SK-N-SH (cell line): ENCODE measurements at regions not wholly inside any gene's neighbourhood (a gene's known extent, or its start where the extent isn't known, plus 50 kb on each side); places are given as distances from the start of the nearest gene placed in this dataset.

Experiments used
- CTCF ChIA-PET: fragments of 300-600, 350-600 bp; formaldehyde crosslinking; extraction: SDS; loops from one replicate; lab custom pipeline; 2021; lab: Yijun Ruan, JAX
- POLR2A ChIA-PET: fragments of 350-600 bp; sonication (Branson Sonifier 250); formaldehyde crosslinking; extraction: SDS; loops from one replicate; lab custom pipeline; 2020; ENCODE audit warnings: antibody characterized with exemption, inconsistent platforms; lab: Yijun Ruan, JAX
- DNase-seq: peaks from one replicate; pipeline ENCODE4 v3.0.0; 2012
- H2AFZ ChIP-seq: fragments of 200-600 bp; sonication (generic); 2 replicates; pipeline ENCODE4 v1.8.1; 2016; ENCODE audit warnings: antibody characterized with exemption, mild to moderate bottlenecking, low read depth
- H3F3A ChIP-seq: fragments of 200-600 bp; sonication (generic); replicated peaks from 2 replicates; pipeline ENCODE3; 2016; ENCODE audit warnings: antibody characterized with exemption, mild to moderate bottlenecking; ENCODE audit not compliant: insufficient read depth
- H3K27ac ChIP-seq, 2 experiments: fragments of 200-500 bp in 1 of 2; fragments of 200-600 bp in 1 of 2; sonication (Bioruptor generic) in 1 of 2; sonication (generic), shearing (Covaris generic) in 1 of 2; 2 replicates each; pipeline versions ENCODE4 v1.5.1 to v1.6.1; 2014 to 2016; ENCODE audit warnings: low read depth in 2 of 2, inconsistent platforms in 1 of 2, low read length in 1 of 2, mild to moderate bottlenecking in 1 of 2, mixed read lengths in 1 of 2
- H3K27me3 ChIP-seq: fragments of 200-600 bp; sonication (generic), shearing (Covaris generic); 2 replicates; pipeline ENCODE4 v1.6.1; 2016; ENCODE audit warnings: mixed run types; ENCODE audit not compliant: insufficient read depth
- H3K36me3 ChIP-seq, 2 experiments: fragments of 200-500 bp in 1 of 2; fragments of 200-600 bp in 1 of 2; sonication (Bioruptor generic) in 1 of 2; sonication (generic) in 1 of 2; replicated peaks in 1 of 2; 2 replicates each; pipeline versions ENCODE3 to v1.5.1; 2014 to 2016; ENCODE audit warnings: low read length in 1 of 2, mild to moderate bottlenecking in 1 of 2; ENCODE audit not compliant: insufficient read depth in 2 of 2, control insufficient read depth in 1 of 2
- H3K4me1 ChIP-seq, 2 experiments: fragments of 200-500 bp in 1 of 2; fragments of 200-600 bp in 1 of 2; sonication (Bioruptor generic) in 1 of 2; sonication (generic), shearing (Covaris generic) in 1 of 2; 2 replicates each; pipeline versions ENCODE4 v1.5.1 to v1.6.1; 2014 to 2016; ENCODE audit warnings: low read depth in 1 of 2, low read length in 1 of 2, mixed run types in 1 of 2; ENCODE audit not compliant: insufficient read depth in 2 of 2, control insufficient read depth in 1 of 2
- H3K4me2 ChIP-seq: fragments of 200-600 bp; sonication (generic), shearing (Covaris generic); 2 replicates; pipeline ENCODE4 v1.6.1; 2017; ENCODE audit warnings: mixed run types
- H3K4me3 ChIP-seq, 2 experiments: fragments of 200-500 bp in 1 of 2; fragments of 200-600 bp in 1 of 2; sonication (Bioruptor generic) in 1 of 2; sonication (generic), shearing (Covaris generic) in 1 of 2; 2 replicates each; pipeline versions ENCODE4 v1.5.1 to v1.8.1; 2014 to 2016; ENCODE audit warnings: low read depth in 2 of 2, inconsistent platforms in 1 of 2, low read length in 1 of 2, mild to moderate bottlenecking in 1 of 2, mixed read lengths in 1 of 2, moderate library complexity in 1 of 2
- H3K79me2 ChIP-seq: fragments of 200-600 bp; sonication (generic); 2 replicates; pipeline ENCODE4 v1.8.1; 2017; ENCODE audit warnings: mild to moderate bottlenecking; ENCODE audit not compliant: insufficient read depth
- H3K9ac ChIP-seq: fragments of 200-600 bp; sonication (generic); 2 replicates; pipeline ENCODE4 v1.6.1; 2017; ENCODE audit warnings: mixed run types
- H3K9me2 ChIP-seq: fragments of 200-600 bp; sonication (generic); 2 replicates; pipeline ENCODE4 v1.6.1; 2017; ENCODE audit warnings: mixed run types
- H3K9me3 ChIP-seq: fragments of 200-600 bp; sonication (generic); 2 replicates; pipeline ENCODE4 v1.6.1; 2017; ENCODE audit warnings: mixed run types, mild to moderate bottlenecking, moderate library complexity
- H4K20me1 ChIP-seq: fragments of 200-600 bp; sonication (generic); 2 replicates; pipeline ENCODE4 v1.6.1; 2017; ENCODE audit warnings: mild to moderate bottlenecking, mixed run types; ENCODE audit not compliant: insufficient read depth
- CHD2 ChIP-seq: fragments of 150-350 bp; IDR thresholded peaks from 2 replicates; pipeline ENCODE4 v1.6.1; 2018; ENCODE audit warnings: low read length; ENCODE audit not compliant: partially characterized antibody
- EP300 ChIP-seq, 2 experiments: IDR thresholded peaks; 2 replicates each; pipeline versions ENCODE4 v1.4.0 to v1.6.1; 2012; ENCODE audit warnings: borderline replicate concordance in 1 of 2, low read depth in 1 of 2, low read length in 1 of 2
- EZH2phosphoT487 ChIP-seq: fragments of 200-600 bp; sonication (generic); IDR thresholded peaks from 2 replicates; pipeline ENCODE4 v1.6.1; 2017; ENCODE audit warnings: low read depth, mixed run types, mild to moderate bottlenecking, antibody characterized with exemption, moderate library complexity, borderline replicate concordance
- FOSL2 ChIP-seq: IDR thresholded peaks from 2 replicates; pipeline ENCODE4 v1.4.0; 2012; ENCODE audit warnings: low read depth, mild to moderate bottlenecking, moderate library complexity, borderline replicate concordance
- FOXM1 ChIP-seq: IDR thresholded peaks from 2 replicates; pipeline ENCODE4 v1.4.0; 2012; ENCODE audit warnings: low read depth, mild to moderate bottlenecking
- GABPA ChIP-seq: IDR thresholded peaks from 2 replicates; pipeline ENCODE4 v1.4.0; 2012; ENCODE audit warnings: low read depth, mild to moderate bottlenecking
- JUND ChIP-seq: IDR thresholded peaks from 2 replicates; pipeline ENCODE4 v1.4.0; 2012
- MAX ChIP-seq: IDR thresholded peaks from 2 replicates; pipeline ENCODE4 v1.4.0; 2012; ENCODE audit warnings: low read depth
- MXI1 ChIP-seq: IDR thresholded peaks from 2 replicates; pipeline ENCODE4 v1.6.1; 2012; ENCODE audit warnings: mild to moderate bottlenecking, low read depth, low read length, improper control_type of control experiment
- NRF1 ChIP-seq: IDR thresholded peaks from 2 replicates; pipeline ENCODE4 v1.6.1; 2012; ENCODE audit warnings: low read depth, mild to moderate bottlenecking, low read length
- POLR2AphosphoS5 ChIP-seq: IDR thresholded peaks from 2 replicates; pipeline ENCODE4 v1.6.1; 2012; ENCODE audit warnings: low read depth, low read length
- RAD21 ChIP-seq: IDR thresholded peaks from 2 replicates; pipeline ENCODE4 v1.6.1; 2012; ENCODE audit warnings: mild to moderate bottlenecking, low read length
- RCOR1 ChIP-seq: fragments of 150-350 bp; IDR thresholded peaks from 2 replicates; pipeline ENCODE4 v1.6.1; 2017; ENCODE audit warnings: antibody characterized with exemption, low read length
- RFX5 ChIP-seq: IDR thresholded peaks from 2 replicates; pipeline ENCODE4 v1.6.1; 2012; ENCODE audit warnings: mild to moderate bottlenecking, improper control_type of control experiment, low read length
- RXRA ChIP-seq: IDR thresholded peaks from 2 replicates; pipeline ENCODE4 v1.4.0; 2012; ENCODE audit warnings: low read depth, mild to moderate bottlenecking, borderline replicate concordance
- SIN3A ChIP-seq: IDR thresholded peaks from 2 replicates; pipeline ENCODE4 v1.6.1; 2012; ENCODE audit warnings: low read depth, mild to moderate bottlenecking, low read length, moderate library complexity, borderline replicate concordance
- TAF1 ChIP-seq: IDR thresholded peaks from 2 replicates; pipeline ENCODE4 v1.6.1; 2012; ENCODE audit warnings: low read depth, mild to moderate bottlenecking, low read length, moderate library complexity, borderline replicate concordance
- TEAD4 ChIP-seq: IDR thresholded peaks from 2 replicates; pipeline ENCODE4 v1.4.0; 2012; ENCODE audit warnings: mild to moderate bottlenecking, borderline replicate concordance; ENCODE audit not compliant: insufficient read depth
- USF1 ChIP-seq: IDR thresholded peaks from 2 replicates; pipeline ENCODE4 v1.4.0; 2012; ENCODE audit warnings: low read depth, borderline replicate concordance
- WGBS: methylation state at CpG from one replicate; pipeline ENCODE4 v1.1.6; 2017; ENCODE audit warnings: low lambda C conversion rate; 5-methylcytosine and 5-hydroxymethylcytosine counted together
- TF ChIP-seq, protein P1 (sequence below): fragments of 150-350 bp; IDR thresholded peaks from 2 replicates; pipeline ENCODE4 v1.6.1; 2017; ENCODE audit warnings: antibody characterized with exemption, low read length, low read depth, borderline replicate concordance
- TF ChIP-seq, protein P2 (sequence below): fragments of 150-350 bp; IDR thresholded peaks from 2 replicates; pipeline ENCODE4 v1.6.1; 2016; ENCODE audit warnings: mild to moderate bottlenecking, low read depth, low read length

DNA sequence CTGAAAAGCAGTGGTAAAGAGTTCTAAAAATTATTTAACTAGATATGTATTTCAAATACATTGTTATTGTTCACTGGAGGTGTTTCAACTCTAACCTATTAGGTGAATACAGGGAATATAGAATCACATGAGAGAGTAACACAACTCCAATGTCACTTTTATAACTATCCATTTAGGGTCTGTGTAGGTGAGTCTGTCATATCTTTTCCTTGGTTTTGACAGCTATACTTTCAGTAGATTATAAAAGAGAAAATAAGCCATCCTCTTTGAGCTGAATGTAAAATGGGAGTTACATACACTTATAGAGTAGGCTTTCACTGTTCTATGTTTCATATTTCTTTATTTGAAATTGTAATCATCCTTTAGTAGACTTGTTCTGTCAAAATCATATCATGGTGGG is 2321.0 kb downstream of the PCDH9 start:
- Histone ChIP-seq H3K4me1 (peaks cover 0 to 17% of the 10 kb centered on the region in 2 experiments; a peak in 1 of 4 replicates), H3K36me3 (no peaks in the 10 kb centered on the region), H3K79me2 (no peaks in the 10 kb centered on the region), H3K9me3 (peaks cover 4% of the 10 kb centered on the region; the same call in 1 of the 2 replicates), H3K27ac (no peak overlapping the region), H2AFZ (peak overlapping the region; percentile 76; the same call in 1 of the 2 replicates), H3K27me3 (no peaks in the 10 kb centered on the region), H3K4me2 (no peak overlapping the region), H3K9ac (no peak overlapping the region), H4K20me1 (no peaks in the 10 kb centered on the region), H3K9me2 (no peaks in the 10 kb centered on the region), H3F3A (peaks cover 25% of the 10 kb centered on the region), H3K4me3 (no peak overlapping the region)
- ChIA-PET CTCF (no interaction called here), POLR2A (no interaction called here)
- DNase-seq: no peak
- no peak for TF ChIP-seq GABPA
- TF ChIP-seq JUND: no peak
- no peak for TF ChIP-seq RXRA
- TF ChIP-seq SIN3A: no peak
- TF ChIP-seq RAD21: no peak
- no peak for TF ChIP-seq TEAD4
- TF ChIP-seq EZH2phosphoT487: no peak
- TF ChIP-seq RFX5: no peak
- no peak for TF ChIP-seq EP300 (IDR thresholded peaks at IDR 0.05; ENCODE audit: borderline replicate concordance in 1 of 2, low read depth in 1 of 2, low read length in 1 of 2)
- no peak for TF ChIP-seq POLR2AphosphoS5
- TF ChIP-seq MAX: no peak
- TF ChIP-seq FOSL2: no peak

DNA sequence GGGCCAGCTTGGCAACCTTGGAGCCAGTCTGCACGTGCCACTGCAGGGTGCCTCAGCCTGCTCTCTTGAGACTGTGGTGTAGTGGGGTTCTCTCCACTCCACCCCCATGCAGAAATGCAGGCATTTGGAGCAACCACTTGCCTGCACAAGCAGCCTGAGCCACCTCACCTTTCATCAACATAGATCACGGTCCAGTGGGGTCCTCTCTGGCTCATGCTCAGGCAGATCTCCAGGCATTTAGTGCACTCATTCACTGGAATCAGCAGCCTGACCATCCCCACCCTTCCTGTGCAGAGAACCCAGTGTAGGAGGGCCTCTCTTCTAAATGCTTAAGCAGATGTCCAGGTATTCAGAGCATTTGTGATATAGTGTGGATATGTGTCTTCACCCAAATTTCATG is 2330.1 kb downstream of the PCDH9 start:
- Histone ChIP-seq H3K9ac (no peak overlapping the region), H4K20me1 (no peaks in the 10 kb centered on the region), H3K36me3 (no peaks in the 10 kb centered on the region), H3K9me3 (no peaks in the 10 kb centered on the region), H3K27me3 (no peaks in the 10 kb centered on the region), H2AFZ (no peak overlapping the region), H3K79me2 (no peaks in the 10 kb centered on the region), H3F3A (no peaks in the 10 kb centered on the region), H3K4me2 (no peak overlapping the region), H3K4me1 (no peaks in the 10 kb centered on the region), H3K4me3 (no peak overlapping the region), H3K27ac (no peak overlapping the region), H3K9me2 (no peaks in the 10 kb centered on the region; the same call in 1 of the 2 replicates)
- 56% methylated on average over 2 of the region's 2 CpGs for WGBS
- POLR2A ChIA-PET: no interaction called here
- TF ChIP-seq, protein P1, sequence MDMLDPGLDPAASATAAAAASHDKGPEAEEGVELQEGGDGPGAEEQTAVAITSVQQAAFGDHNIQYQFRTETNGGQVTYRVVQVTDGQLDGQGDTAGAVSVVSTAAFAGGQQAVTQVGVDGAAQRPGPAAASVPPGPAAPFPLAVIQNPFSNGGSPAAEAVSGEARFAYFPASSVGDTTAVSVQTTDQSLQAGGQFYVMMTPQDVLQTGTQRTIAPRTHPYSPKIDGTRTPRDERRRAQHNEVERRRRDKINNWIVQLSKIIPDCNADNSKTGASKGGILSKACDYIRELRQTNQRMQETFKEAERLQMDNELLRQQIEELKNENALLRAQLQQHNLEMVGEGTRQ: no peak
- TF ChIP-seq CHD2 (no peak), TEAD4 (no peak), MXI1 (no peak), JUND (no peak), FOSL2 (no peak), EZH2phosphoT487 (no peak), FOXM1 (no peak), RCOR1 (no peak), NRF1 (no peak), USF1 (no peak), TAF1 (no peak), RXRA (no peak), POLR2AphosphoS5 (no peak)
- TF ChIP-seq, protein P2, sequence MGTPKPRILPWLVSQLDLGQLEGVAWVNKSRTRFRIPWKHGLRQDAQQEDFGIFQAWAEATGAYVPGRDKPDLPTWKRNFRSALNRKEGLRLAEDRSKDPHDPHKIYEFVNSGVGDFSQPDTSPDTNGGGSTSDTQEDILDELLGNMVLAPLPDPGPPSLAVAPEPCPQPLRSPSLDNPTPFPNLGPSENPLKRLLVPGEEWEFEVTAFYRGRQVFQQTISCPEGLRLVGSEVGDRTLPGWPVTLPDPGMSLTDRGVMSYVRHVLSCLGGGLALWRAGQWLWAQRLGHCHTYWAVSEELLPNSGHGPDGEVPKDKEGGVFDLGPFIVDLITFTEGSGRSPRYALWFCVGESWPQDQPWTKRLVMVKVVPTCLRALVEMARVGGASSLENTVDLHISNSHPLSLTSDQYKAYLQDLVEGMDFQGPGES: no peak
- CTCF ChIA-PET: no interaction called here
- no peak for DNase-seq
